GM18507 (cell line): ENCODE measurements at regions not wholly inside any gene's neighbourhood (a gene's known extent, or its start where the extent isn't known, plus 50 kb on each side); places are given as distances from the start of the nearest gene placed in this dataset.

Experiments used
- DNase-seq: peaks from one replicate; pipeline ENCODE4 v3.0.0; 2011; ENCODE audit warnings: low read depth; ENCODE audit not compliant: insufficient read length; ENCODE audit errors: extremely low spot score
- FAIRE-seq: peaks from 2 replicates; lab custom pipeline; 2011; peaks lifted over from hg19 to GRCh38; lab: Jason Lieb, UNC

- DNase-seq = no peak
- no peak for FAIRE-seq
Measured at GRCh38 chr2:198236338-198236737, 431.9 kb downstream of the PLCL1 start.

- FAIRE-seq = no peak
- no peak for DNase-seq
Measured at GRCh38 chr2:198232281-198232680, 427.9 kb downstream of the PLCL1 start.

GRCh38 chr2:198231562-198231961, 427.2 kb downstream of the PLCL1 start:
- no peak for DNase-seq
- no peak for FAIRE-seq

GRCh38 chr2:198220763-198221610, 416.6 kb downstream of the PLCL1 start:
- no peak for DNase-seq
- FAIRE-seq = no peak

GRCh38 chr2:198219292-198219691, 414.9 kb downstream of the PLCL1 start:
- no peak for DNase-seq
- FAIRE-seq = no peak

GRCh38 chr2:198214114-198214596, 409.8 kb downstream of the PLCL1 start:
- no peak for FAIRE-seq
- DNase-seq = no peak

GRCh38 chr2:198213253-198213652, 408.9 kb downstream of the PLCL1 start:
- FAIRE-seq (no peak), DNase-seq (no peak)

- FAIRE-seq = no peak
- no peak for DNase-seq
Measured at GRCh38 chr2:198211706-198212105, 407.3 kb downstream of the PLCL1 start.

GRCh38 chr2:198203336-198204069, 399.1 kb downstream of the PLCL1 start:
- no peak for DNase-seq
- FAIRE-seq = no peak
